SK-N-SH (cell line): ENCODE measurements at regions not wholly inside any gene's neighbourhood (a gene's known extent, or its start where the extent isn't known, plus 50 kb on each side); places are given as distances from the start of the nearest gene placed in this dataset.

ENCODE experiments used
- CTCF ChIA-PET: fragments of 300-600, 350-600 bp; formaldehyde crosslinking; extraction: SDS; loops from one replicate; lab custom pipeline; 2021; lab: Yijun Ruan, JAX
- POLR2A ChIA-PET: fragments of 350-600 bp; sonication (Branson Sonifier 250); formaldehyde crosslinking; extraction: SDS; loops from one replicate; lab custom pipeline; 2020; ENCODE audit warnings: antibody characterized with exemption, inconsistent platforms; lab: Yijun Ruan, JAX
- DNase-seq: peaks from one replicate; pipeline ENCODE4 v3.0.0; 2012
- H2AFZ ChIP-seq: fragments of 200-600 bp; sonication (generic); 2 replicates; pipeline ENCODE4 v1.8.1; 2016; ENCODE audit warnings: antibody characterized with exemption, mild to moderate bottlenecking, low read depth
- H3F3A ChIP-seq: fragments of 200-600 bp; sonication (generic); replicated peaks from 2 replicates; pipeline ENCODE3; 2016; ENCODE audit warnings: antibody characterized with exemption, mild to moderate bottlenecking; ENCODE audit not compliant: insufficient read depth
- H3K27ac ChIP-seq, 2 experiments: fragments of 200-500 bp in 1 of 2; fragments of 200-600 bp in 1 of 2; sonication (Bioruptor generic) in 1 of 2; sonication (generic), shearing (Covaris generic) in 1 of 2; 2 replicates each; pipeline versions ENCODE4 v1.5.1 to v1.6.1; 2014 to 2016; ENCODE audit warnings: low read depth in 2 of 2, inconsistent platforms in 1 of 2, low read length in 1 of 2, mild to moderate bottlenecking in 1 of 2, mixed read lengths in 1 of 2
- H3K27me3 ChIP-seq: fragments of 200-600 bp; sonication (generic), shearing (Covaris generic); 2 replicates; pipeline ENCODE4 v1.6.1; 2016; ENCODE audit warnings: mixed run types; ENCODE audit not compliant: insufficient read depth
- H3K36me3 ChIP-seq, 2 experiments: fragments of 200-500 bp in 1 of 2; fragments of 200-600 bp in 1 of 2; sonication (Bioruptor generic) in 1 of 2; sonication (generic) in 1 of 2; replicated peaks in 1 of 2; 2 replicates each; pipeline versions ENCODE3 to v1.5.1; 2014 to 2016; ENCODE audit warnings: low read length in 1 of 2, mild to moderate bottlenecking in 1 of 2; ENCODE audit not compliant: insufficient read depth in 2 of 2, control insufficient read depth in 1 of 2
- H3K4me1 ChIP-seq, 2 experiments: fragments of 200-500 bp in 1 of 2; fragments of 200-600 bp in 1 of 2; sonication (Bioruptor generic) in 1 of 2; sonication (generic), shearing (Covaris generic) in 1 of 2; 2 replicates each; pipeline versions ENCODE4 v1.5.1 to v1.6.1; 2014 to 2016; ENCODE audit warnings: low read depth in 1 of 2, low read length in 1 of 2, mixed run types in 1 of 2; ENCODE audit not compliant: insufficient read depth in 2 of 2, control insufficient read depth in 1 of 2
- H3K4me2 ChIP-seq: fragments of 200-600 bp; sonication (generic), shearing (Covaris generic); 2 replicates; pipeline ENCODE4 v1.6.1; 2017; ENCODE audit warnings: mixed run types
- H3K4me3 ChIP-seq, 2 experiments: fragments of 200-500 bp in 1 of 2; fragments of 200-600 bp in 1 of 2; sonication (Bioruptor generic) in 1 of 2; sonication (generic), shearing (Covaris generic) in 1 of 2; 2 replicates each; pipeline versions ENCODE4 v1.5.1 to v1.8.1; 2014 to 2016; ENCODE audit warnings: low read depth in 2 of 2, inconsistent platforms in 1 of 2, low read length in 1 of 2, mild to moderate bottlenecking in 1 of 2, mixed read lengths in 1 of 2, moderate library complexity in 1 of 2
- H3K79me2 ChIP-seq: fragments of 200-600 bp; sonication (generic); 2 replicates; pipeline ENCODE4 v1.8.1; 2017; ENCODE audit warnings: mild to moderate bottlenecking; ENCODE audit not compliant: insufficient read depth
- H3K9ac ChIP-seq: fragments of 200-600 bp; sonication (generic); 2 replicates; pipeline ENCODE4 v1.6.1; 2017; ENCODE audit warnings: mixed run types
- H3K9me2 ChIP-seq: fragments of 200-600 bp; sonication (generic); 2 replicates; pipeline ENCODE4 v1.6.1; 2017; ENCODE audit warnings: mixed run types
- H3K9me3 ChIP-seq: fragments of 200-600 bp; sonication (generic); 2 replicates; pipeline ENCODE4 v1.6.1; 2017; ENCODE audit warnings: mixed run types, mild to moderate bottlenecking, moderate library complexity
- H4K20me1 ChIP-seq: fragments of 200-600 bp; sonication (generic); 2 replicates; pipeline ENCODE4 v1.6.1; 2017; ENCODE audit warnings: mild to moderate bottlenecking, mixed run types; ENCODE audit not compliant: insufficient read depth
- CHD2 ChIP-seq: fragments of 150-350 bp; IDR thresholded peaks from 2 replicates; pipeline ENCODE4 v1.6.1; 2018; ENCODE audit warnings: low read length; ENCODE audit not compliant: partially characterized antibody
- ELF1 ChIP-seq: IDR thresholded peaks from 2 replicates; pipeline ENCODE4 v1.4.0; 2012
- EP300 ChIP-seq, 2 experiments: IDR thresholded peaks; 2 replicates each; pipeline versions ENCODE4 v1.4.0 to v1.6.1; 2012; ENCODE audit warnings: borderline replicate concordance in 1 of 2, low read depth in 1 of 2, low read length in 1 of 2
- FOSL2 ChIP-seq: IDR thresholded peaks from 2 replicates; pipeline ENCODE4 v1.4.0; 2012; ENCODE audit warnings: low read depth, mild to moderate bottlenecking, moderate library complexity, borderline replicate concordance
- FOXJ3 ChIP-seq: sonication (generic); formaldehyde crosslinking; IDR thresholded peaks from 2 replicates; pipeline ENCODE4 v1.5.1; 2020; ENCODE audit warnings: mild to moderate bottlenecking, missing genetic modification reagents
- MEF2A ChIP-seq: IDR thresholded peaks from 2 replicates; pipeline ENCODE4 v1.4.0; 2012; ENCODE audit warnings: low read depth, borderline replicate concordance
- RFX5 ChIP-seq: IDR thresholded peaks from 2 replicates; pipeline ENCODE4 v1.6.1; 2012; ENCODE audit warnings: mild to moderate bottlenecking, improper control_type of control experiment, low read length
- SMC3 ChIP-seq: IDR thresholded peaks from 2 replicates; pipeline ENCODE4 v1.6.1; 2012; ENCODE audit warnings: low read depth, low read length, improper control_type of control experiment
- TAF1 ChIP-seq: IDR thresholded peaks from 2 replicates; pipeline ENCODE4 v1.6.1; 2012; ENCODE audit warnings: low read depth, mild to moderate bottlenecking, low read length, moderate library complexity, borderline replicate concordance
- TCF12 ChIP-seq: IDR thresholded peaks from 2 replicates; pipeline ENCODE4 v1.4.0; 2012
- WGBS: methylation state at CpG from one replicate; pipeline ENCODE4 v1.1.6; 2017; ENCODE audit warnings: low lambda C conversion rate; 5-methylcytosine and 5-hydroxymethylcytosine counted together
- TF ChIP-seq, protein P1 (sequence below): IDR thresholded peaks from 2 replicates; pipeline ENCODE4 v1.4.0; 2012; ENCODE audit warnings: low read depth
- TF ChIP-seq, protein P2 (sequence below): IDR thresholded peaks from 2 replicates; pipeline ENCODE4 v1.6.1; 2012; ENCODE audit warnings: mild to moderate bottlenecking, low read depth, low read length, moderate library complexity
- TF ChIP-seq, protein P3 (sequence below): IDR thresholded peaks from 2 replicates; pipeline ENCODE4 v1.4.0; 2012; ENCODE audit warnings: low read depth, borderline replicate concordance
- TF ChIP-seq, protein P4 (sequence below): IDR thresholded peaks from 2 replicates; pipeline ENCODE4 v1.4.0; 2012; ENCODE audit warnings: low read depth, borderline replicate concordance
- TF ChIP-seq, protein P5 (sequence below): fragments of 150-350 bp; IDR thresholded peaks from 2 replicates; pipeline ENCODE4 v1.6.1; 2017; ENCODE audit warnings: antibody characterized with exemption, low read length, low read depth, borderline replicate concordance
- TF ChIP-seq, protein P6 (sequence below): fragments of 200-600 bp; sonication (generic); IDR thresholded peaks from 2 replicates; pipeline ENCODE4 v1.6.1; 2017; ENCODE audit warnings: antibody characterized with exemption, mild to moderate bottlenecking, moderate library complexity

DNA sequence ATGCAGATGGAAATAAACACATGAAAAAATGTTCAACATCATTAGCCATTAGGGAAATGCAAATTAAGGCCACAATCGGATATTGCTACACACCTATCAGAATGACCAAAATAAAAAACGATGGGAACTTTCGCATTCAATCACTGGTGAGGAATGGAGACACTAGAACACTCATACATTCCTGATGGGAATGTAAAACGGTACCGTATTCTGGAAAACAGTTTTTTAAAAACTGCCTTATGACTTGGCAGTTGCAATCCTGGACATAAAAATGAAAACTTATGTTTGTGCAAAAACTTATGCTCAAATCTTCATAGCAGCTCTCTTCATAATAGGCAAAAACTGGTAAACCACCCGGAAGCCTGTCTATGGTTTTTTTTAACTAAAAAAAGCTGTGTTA lies 146.0 kb downstream of the CEBPB start:
- no peak overlapping the region for H3K9ac ChIP-seq
- CTCF ChIA-PET, result interaction anchor here (0.7 kb wide), 1 partner anchor 30 kb away, joined by 4 read pairs; no protein-coding TSS in a partner anchor
- H3K4me3 ChIP-seq, result no peak overlapping the region
- no peaks in the 10 kb centered on the region for H3K9me2 ChIP-seq
- H3K36me3 ChIP-seq, result no peaks in the 10 kb centered on the region
- POLR2A ChIA-PET, result no interaction called here
- H3K27me3 ChIP-seq, result no peaks in the 10 kb centered on the region
- H3K4me2 ChIP-seq, result no peak overlapping the region
- WGBS, result 82% methylated on average over 6 of the region's 6 CpGs
- DNase-seq, result no peak
- no peak overlapping the region; the same call in none of the 2 replicates for H2AFZ ChIP-seq
- H3K9me3 ChIP-seq, result no peaks in the 10 kb centered on the region
- no peak for TF ChIP-seq EP300 (IDR thresholded peaks at IDR 0.05; ENCODE audit: borderline replicate concordance in 1 of 2, low read depth in 1 of 2, low read length in 1 of 2)
- no peak for TF ChIP-seq FOXJ3 (CRISPR knock-in tag)
- no peak for TF ChIP-seq TCF12
- TF ChIP-seq, protein P1, sequence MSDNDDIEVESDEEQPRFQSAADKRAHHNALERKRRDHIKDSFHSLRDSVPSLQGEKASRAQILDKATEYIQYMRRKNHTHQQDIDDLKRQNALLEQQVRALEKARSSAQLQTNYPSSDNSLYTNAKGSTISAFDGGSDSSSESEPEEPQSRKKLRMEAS, result no peak
- no peak for TF ChIP-seq FOSL2
- no peak for TF ChIP-seq CHD2
- no peak for TF ChIP-seq ELF1
- TF ChIP-seq, protein P2, sequence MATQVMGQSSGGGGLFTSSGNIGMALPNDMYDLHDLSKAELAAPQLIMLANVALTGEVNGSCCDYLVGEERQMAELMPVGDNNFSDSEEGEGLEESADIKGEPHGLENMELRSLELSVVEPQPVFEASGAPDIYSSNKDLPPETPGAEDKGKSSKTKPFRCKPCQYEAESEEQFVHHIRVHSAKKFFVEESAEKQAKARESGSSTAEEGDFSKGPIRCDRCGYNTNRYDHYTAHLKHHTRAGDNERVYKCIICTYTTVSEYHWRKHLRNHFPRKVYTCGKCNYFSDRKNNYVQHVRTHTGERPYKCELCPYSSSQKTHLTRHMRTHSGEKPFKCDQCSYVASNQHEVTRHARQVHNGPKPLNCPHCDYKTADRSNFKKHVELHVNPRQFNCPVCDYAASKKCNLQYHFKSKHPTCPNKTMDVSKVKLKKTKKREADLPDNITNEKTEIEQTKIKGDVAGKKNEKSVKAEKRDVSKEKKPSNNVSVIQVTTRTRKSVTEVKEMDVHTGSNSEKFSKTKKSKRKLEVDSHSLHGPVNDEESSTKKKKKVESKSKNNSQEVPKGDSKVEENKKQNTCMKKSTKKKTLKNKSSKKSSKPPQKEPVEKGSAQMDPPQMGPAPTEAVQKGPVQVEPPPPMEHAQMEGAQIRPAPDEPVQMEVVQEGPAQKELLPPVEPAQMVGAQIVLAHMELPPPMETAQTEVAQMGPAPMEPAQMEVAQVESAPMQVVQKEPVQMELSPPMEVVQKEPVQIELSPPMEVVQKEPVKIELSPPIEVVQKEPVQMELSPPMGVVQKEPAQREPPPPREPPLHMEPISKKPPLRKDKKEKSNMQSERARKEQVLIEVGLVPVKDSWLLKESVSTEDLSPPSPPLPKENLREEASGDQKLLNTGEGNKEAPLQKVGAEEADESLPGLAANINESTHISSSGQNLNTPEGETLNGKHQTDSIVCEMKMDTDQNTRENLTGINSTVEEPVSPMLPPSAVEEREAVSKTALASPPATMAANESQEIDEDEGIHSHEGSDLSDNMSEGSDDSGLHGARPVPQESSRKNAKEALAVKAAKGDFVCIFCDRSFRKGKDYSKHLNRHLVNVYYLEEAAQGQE, result no peak
- TF ChIP-seq, protein P3, sequence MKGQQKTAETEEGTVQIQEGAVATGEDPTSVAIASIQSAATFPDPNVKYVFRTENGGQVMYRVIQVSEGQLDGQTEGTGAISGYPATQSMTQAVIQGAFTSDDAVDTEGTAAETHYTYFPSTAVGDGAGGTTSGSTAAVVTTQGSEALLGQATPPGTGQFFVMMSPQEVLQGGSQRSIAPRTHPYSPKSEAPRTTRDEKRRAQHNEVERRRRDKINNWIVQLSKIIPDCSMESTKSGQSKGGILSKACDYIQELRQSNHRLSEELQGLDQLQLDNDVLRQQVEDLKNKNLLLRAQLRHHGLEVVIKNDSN, result no peak
- TF ChIP-seq TAF1, result no peak
- TF ChIP-seq MEF2A, result no peak
- H3F3A ChIP-seq, result peaks cover 4% of the 10 kb centered on the region
- H4K20me1 ChIP-seq, result no peaks in the 10 kb centered on the region
- peaks cover 8 to 22% of the 10 kb centered on the region in 2 experiments; a peak in 3 of 4 replicates for H3K4me1 ChIP-seq
- H3K27ac ChIP-seq, result no peak overlapping the region
- H3K79me2 ChIP-seq, result no peaks in the 10 kb centered on the region

DNA sequence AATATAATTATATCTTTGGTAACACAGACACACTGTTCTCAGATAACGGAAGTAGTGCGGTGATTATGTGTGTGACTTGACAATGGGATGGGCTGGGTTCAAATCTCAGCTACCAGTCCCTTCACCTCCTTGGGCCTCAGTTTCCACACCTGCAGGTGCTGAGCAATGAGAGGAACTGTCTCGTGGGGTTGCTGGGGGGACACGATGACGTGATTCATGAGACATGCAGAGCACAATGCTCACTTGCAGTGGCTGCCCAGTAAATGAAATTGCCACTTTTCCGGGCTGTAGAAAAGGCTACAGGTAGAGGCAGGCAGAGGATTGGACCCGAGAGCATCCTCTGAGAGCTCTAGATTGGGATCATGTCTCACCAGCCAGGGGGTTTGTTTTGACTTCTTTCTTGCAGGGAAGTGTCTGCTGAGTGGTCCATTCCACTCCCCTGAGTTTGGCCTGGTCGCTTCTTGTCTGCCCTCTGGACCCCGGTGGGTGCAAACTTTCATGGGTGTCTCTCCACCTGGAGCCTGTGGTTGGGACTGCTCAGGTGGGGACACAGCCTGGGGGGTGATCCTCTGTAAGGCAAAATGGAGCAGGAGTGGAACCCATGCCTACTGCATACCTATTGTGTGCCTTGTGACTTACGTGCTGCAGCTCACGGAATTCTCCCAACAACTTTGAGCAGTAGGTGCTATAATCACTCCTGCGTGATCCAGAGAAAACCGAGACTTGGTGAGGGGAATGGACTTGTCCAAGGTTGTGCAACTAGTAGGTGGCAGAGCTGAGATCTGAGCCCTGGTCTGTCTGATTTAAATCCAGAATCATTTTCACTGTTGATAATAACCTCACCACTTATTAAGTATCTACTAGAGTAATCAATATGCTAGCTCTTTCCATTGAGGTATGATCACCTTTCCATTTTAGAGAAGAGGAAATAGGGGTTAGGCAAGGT lies 147.2 kb downstream of the CEBPB start:
- H3K27ac ChIP-seq, result no peak overlapping the region
- no peak overlapping the region for H2AFZ ChIP-seq
- H3K9ac ChIP-seq, result no peak overlapping the region
- H3K4me2 ChIP-seq, result no peak overlapping the region
- WGBS, result 88% methylated on average over 12 of the region's 13 CpGs
- no peak overlapping the region for H3K4me3 ChIP-seq
- H3K9me2 ChIP-seq, result no peaks in the 10 kb centered on the region
- DNase-seq, result no peak
- H3K4me1 ChIP-seq, result peaks cover 8 to 22% of the 10 kb centered on the region in 2 experiments; a peak in 3 of 4 replicates
- CTCF ChIA-PET, result interaction anchor here (1.5 kb wide), 1 partner anchor 9 kb away, joined by 4 read pairs; no protein-coding TSS in a partner anchor
- POLR2A ChIA-PET, result no interaction called here
- H3K27me3 ChIP-seq, result no peaks in the 10 kb centered on the region
- H3K9me3 ChIP-seq, result no peaks in the 10 kb centered on the region
- no peaks in the 10 kb centered on the region for H4K20me1 ChIP-seq
- peaks cover 4% of the 10 kb centered on the region for H3F3A ChIP-seq
- H3K36me3 ChIP-seq, result no peaks in the 10 kb centered on the region
- no peaks in the 10 kb centered on the region for H3K79me2 ChIP-seq
- TF ChIP-seq, protein P4, sequence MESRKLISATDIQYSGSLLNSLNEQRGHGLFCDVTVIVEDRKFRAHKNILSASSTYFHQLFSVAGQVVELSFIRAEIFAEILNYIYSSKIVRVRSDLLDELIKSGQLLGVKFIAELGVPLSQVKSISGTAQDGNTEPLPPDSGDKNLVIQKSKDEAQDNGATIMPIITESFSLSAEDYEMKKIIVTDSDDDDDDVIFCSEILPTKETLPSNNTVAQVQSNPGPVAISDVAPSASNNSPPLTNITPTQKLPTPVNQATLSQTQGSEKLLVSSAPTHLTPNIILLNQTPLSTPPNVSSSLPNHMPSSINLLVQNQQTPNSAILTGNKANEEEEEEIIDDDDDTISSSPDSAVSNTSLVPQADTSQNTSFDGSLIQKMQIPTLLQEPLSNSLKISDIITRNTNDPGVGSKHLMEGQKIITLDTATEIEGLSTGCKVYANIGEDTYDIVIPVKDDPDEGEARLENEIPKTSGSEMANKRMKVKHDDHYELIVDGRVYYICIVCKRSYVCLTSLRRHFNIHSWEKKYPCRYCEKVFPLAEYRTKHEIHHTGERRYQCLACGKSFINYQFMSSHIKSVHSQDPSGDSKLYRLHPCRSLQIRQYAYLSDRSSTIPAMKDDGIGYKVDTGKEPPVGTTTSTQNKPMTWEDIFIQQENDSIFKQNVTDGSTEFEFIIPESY, result no peak
- TF ChIP-seq, protein P5, sequence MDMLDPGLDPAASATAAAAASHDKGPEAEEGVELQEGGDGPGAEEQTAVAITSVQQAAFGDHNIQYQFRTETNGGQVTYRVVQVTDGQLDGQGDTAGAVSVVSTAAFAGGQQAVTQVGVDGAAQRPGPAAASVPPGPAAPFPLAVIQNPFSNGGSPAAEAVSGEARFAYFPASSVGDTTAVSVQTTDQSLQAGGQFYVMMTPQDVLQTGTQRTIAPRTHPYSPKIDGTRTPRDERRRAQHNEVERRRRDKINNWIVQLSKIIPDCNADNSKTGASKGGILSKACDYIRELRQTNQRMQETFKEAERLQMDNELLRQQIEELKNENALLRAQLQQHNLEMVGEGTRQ, result no peak
- TF ChIP-seq RFX5 (no peak), TCF12 (no peak), CHD2 (no peak), SMC3 (no peak)
- TF ChIP-seq, protein P6, sequence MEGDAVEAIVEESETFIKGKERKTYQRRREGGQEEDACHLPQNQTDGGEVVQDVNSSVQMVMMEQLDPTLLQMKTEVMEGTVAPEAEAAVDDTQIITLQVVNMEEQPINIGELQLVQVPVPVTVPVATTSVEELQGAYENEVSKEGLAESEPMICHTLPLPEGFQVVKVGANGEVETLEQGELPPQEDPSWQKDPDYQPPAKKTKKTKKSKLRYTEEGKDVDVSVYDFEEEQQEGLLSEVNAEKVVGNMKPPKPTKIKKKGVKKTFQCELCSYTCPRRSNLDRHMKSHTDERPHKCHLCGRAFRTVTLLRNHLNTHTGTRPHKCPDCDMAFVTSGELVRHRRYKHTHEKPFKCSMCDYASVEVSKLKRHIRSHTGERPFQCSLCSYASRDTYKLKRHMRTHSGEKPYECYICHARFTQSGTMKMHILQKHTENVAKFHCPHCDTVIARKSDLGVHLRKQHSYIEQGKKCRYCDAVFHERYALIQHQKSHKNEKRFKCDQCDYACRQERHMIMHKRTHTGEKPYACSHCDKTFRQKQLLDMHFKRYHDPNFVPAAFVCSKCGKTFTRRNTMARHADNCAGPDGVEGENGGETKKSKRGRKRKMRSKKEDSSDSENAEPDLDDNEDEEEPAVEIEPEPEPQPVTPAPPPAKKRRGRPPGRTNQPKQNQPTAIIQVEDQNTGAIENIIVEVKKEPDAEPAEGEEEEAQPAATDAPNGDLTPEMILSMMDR, result no peak
